Endothelial cell of umbilical vein (primary cell): ENCODE measurements at regions not wholly inside any gene's neighbourhood (a gene's known extent, or its start where the extent isn't known, plus 50 kb on each side); places are given as distances from the start of the nearest gene placed in this dataset.

Experiments
- BruUV-seq: library from RNA; stranded (reverse); fragments of 400-500 nt; replicated peaks from 2 replicates; lab custom pipeline; 2021; lab: Mats Ljungman, UMichigan
- CTCF ChIA-PET: fragments of 300-600, 350-600 bp; sonication (Branson Sonifier 250); formaldehyde crosslinking; loops from one replicate; lab custom pipeline; 2021; ENCODE audit warnings: antibody characterized with exemption, inconsistent platforms; lab: Charles Lee
- POLR2A ChIA-PET: fragments of 300-600, 350-600 bp; sonication (Branson Sonifier 250); formaldehyde crosslinking; loops from one replicate; lab custom pipeline; 2021; ENCODE audit warnings: antibody characterized with exemption, inconsistent platforms; lab: Charles Lee
- DNase-seq: peaks from one replicate; pipeline ENCODE4 v3.0.0-alpha.2; 2011; ENCODE audit warnings: low read depth, low spot score
- FAIRE-seq: peaks from 2 replicates; lab custom pipeline; 2011; peaks lifted over from hg19 to GRCh38; lab: Jason Lieb, UNC
- H2AFZ ChIP-seq: 2 replicates; pipeline ENCODE4 v1.6.0; 2012; ENCODE audit warnings: low read depth, low read length, control low read depth, inconsistent platforms
- H3K27ac ChIP-seq: 2 replicates; pipeline ENCODE4 v1.5.1; 2011; ENCODE audit warnings: low read depth, mild to moderate bottlenecking, control low read depth, low read length, moderate library complexity; ENCODE audit not compliant: insufficient read depth
- H3K27me3 ChIP-seq, 2 experiments: 2 replicates each; pipeline versions ENCODE4 v1.6.0 to v1.6.1; 2011; ENCODE audit warnings: low read length in 2 of 2, mixed read lengths in 1 of 2; ENCODE audit not compliant: control insufficient read depth in 2 of 2, insufficient read depth in 2 of 2
- H3K36me3 ChIP-seq, 2 experiments: 2 replicates in 1 of 2; 3 replicates in 1 of 2; pipeline ENCODE4 v1.5.1; 2011; ENCODE audit warnings: low read length in 2 of 2, mild to moderate bottlenecking in 1 of 2, moderate library complexity in 1 of 2; ENCODE audit not compliant: control insufficient read depth in 2 of 2, insufficient read depth in 2 of 2; ENCODE audit errors: extremely low read depth in 1 of 2
- H3K4me1 ChIP-seq: 3 replicates; pipeline ENCODE4 v1.5.1; 2011; ENCODE audit warnings: mild to moderate bottlenecking, low read length; ENCODE audit not compliant: control insufficient read depth, insufficient read depth; ENCODE audit errors: extremely low read depth
- H3K4me2 ChIP-seq: 2 replicates; pipeline ENCODE4 v1.6.1; 2011; ENCODE audit warnings: low read length, control low read depth, mixed read lengths; ENCODE audit not compliant: insufficient read depth
- H3K4me3 ChIP-seq, 3 experiments: fragments of 200-600 bp in 1 of 3; sonication (generic), shearing (Covaris generic) in 1 of 3; replicated peaks in 1 of 3; 2 replicates each; pipeline ENCODE4 v1.5.1; 2011 to 2016; ENCODE audit warnings: control low read depth in 3 of 3, low read length in 3 of 3, mild to moderate bottlenecking in 2 of 3, inconsistent platforms in 1 of 3, low read depth in 1 of 3, moderate library complexity in 1 of 3; ENCODE audit not compliant: insufficient read depth in 1 of 3
- H3K79me2 ChIP-seq: 2 replicates; pipeline ENCODE4 v1.6.0; 2012; ENCODE audit warnings: low read length, inconsistent platforms; ENCODE audit not compliant: control insufficient read depth, insufficient read depth
- H3K9ac ChIP-seq: replicated peaks from 2 replicates; pipeline ENCODE3; 2011; ENCODE audit warnings: low read length, control low read depth; ENCODE audit not compliant: insufficient read depth; ENCODE audit errors: extremely low read depth
- H3K9me1 ChIP-seq: replicated peaks from 3 replicates; pipeline ENCODE4 v1.6.0; 2011; ENCODE audit warnings: mild to moderate bottlenecking, low read length; ENCODE audit not compliant: control insufficient read depth, insufficient read depth; ENCODE audit errors: extremely low read depth
- H3K9me3 ChIP-seq: replicated peaks from 2 replicates; pipeline ENCODE4 v1.5.1; 2012; ENCODE audit warnings: low read length, inconsistent platforms; ENCODE audit not compliant: control insufficient read depth, insufficient read depth
- H4K20me1 ChIP-seq: replicated peaks from 2 replicates; pipeline ENCODE3; 2011; ENCODE audit warnings: mild to moderate bottlenecking, low read length; ENCODE audit not compliant: control insufficient read depth, insufficient read depth; ENCODE audit errors: extremely low read depth
- EZH2 ChIP-seq: IDR thresholded peaks from 2 replicates; pipeline ENCODE4 v1.6.1; 2012; ENCODE audit warnings: borderline replicate concordance, low read depth, mild to moderate bottlenecking, moderate library complexity, low read length, inconsistent platforms; ENCODE audit not compliant: severe bottlenecking
- FOS ChIP-seq: IDR thresholded peaks from 2 replicates; pipeline ENCODE4 v1.6.1; 2011; ENCODE audit warnings: mild to moderate bottlenecking, low read length, moderate library complexity, borderline replicate concordance; ENCODE audit not compliant: insufficient read depth
- GATA2 ChIP-seq: IDR thresholded peaks from 2 replicates; pipeline ENCODE4 v1.7.0; 2011; ENCODE audit warnings: low read depth, mild to moderate bottlenecking, moderate library complexity, mixed read lengths, low read length; ENCODE audit not compliant: insufficient read length, insufficient read depth
- JUN ChIP-seq: IDR thresholded peaks from 2 replicates; pipeline ENCODE4 v1.6.1; 2011; ENCODE audit warnings: borderline replicate concordance, low read depth; ENCODE audit not compliant: insufficient read length, insufficient read depth
- MYC ChIP-seq: IDR thresholded peaks from one replicate; pipeline ENCODE4 v1.6.1; 2011; ENCODE audit warnings: mild to moderate bottlenecking, low read depth, low read length
- POLR2A ChIP-seq: IDR thresholded peaks from 2 replicates; pipeline ENCODE4 v1.6.1; 2012; ENCODE audit warnings: low read depth, mild to moderate bottlenecking, control low read depth, low read length
- POLR2AphosphoS5 ChIP-seq: IDR thresholded peaks from 2 replicates; pipeline ENCODE4 v1.6.1; 2012; ENCODE audit warnings: low read depth, mild to moderate bottlenecking, control low read depth, low read length, moderate library complexity; ENCODE audit not compliant: insufficient read depth
- dilution Hi-C: fragments of 300-500 bp; cut with MboI; formaldehyde crosslinking; loops from one replicate; pipeline ENCODE4 v1.15.0; 2019; ENCODE audit warnings: low sequenced_read_pairs; ENCODE audit not compliant: extremely low pct_ligation_motif_present
- intact Hi-C: fragments of 100-400 bp; cut with micrococcal nuclease; formaldehyde crosslinking; loops from one replicate; pipeline ENCODE4 v1.10.0; 2022
- TF ChIP-seq, protein P1 (sequence below): IDR thresholded peaks from 2 replicates; pipeline ENCODE4 v1.6.1; 2011; ENCODE audit not compliant: insufficient read depth, insufficient read length
- TF ChIP-seq, protein P2 (sequence below), 2 donors: IDR thresholded peaks; 1 replicate in 1 of 2; 2 replicates in 1 of 2; pipeline ENCODE4 v1.5.1; 2011; ENCODE audit warnings: low read length in 2 of 2, mild to moderate bottlenecking in 2 of 2, moderate library complexity in 2 of 2, control low read depth in 1 of 2, inconsistent platforms in 1 of 2, low read depth in 1 of 2; ENCODE audit not compliant: insufficient read depth in 1 of 2; ENCODE audit errors: extremely low read depth in 1 of 2

DNA sequence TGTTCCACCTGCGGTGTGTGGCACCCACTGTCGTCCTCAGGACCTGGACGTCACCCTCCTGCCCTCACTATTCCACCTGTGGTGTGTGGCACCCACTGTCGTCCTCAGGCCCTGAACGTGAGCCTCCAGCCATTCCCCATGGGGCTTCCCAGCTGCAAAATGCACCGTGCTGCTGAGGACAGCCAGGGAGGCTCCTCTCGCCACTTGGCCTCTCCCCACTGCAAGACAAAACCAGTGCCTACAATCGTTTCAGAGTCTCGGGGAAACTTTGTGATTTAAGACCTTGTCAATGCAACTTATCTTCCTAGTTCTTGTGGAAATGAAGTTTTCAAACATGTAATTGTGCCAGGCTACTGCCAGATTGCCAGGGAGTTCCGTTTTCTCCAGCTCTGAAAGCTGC lies 319.3 kb upstream of the SALL3 start:
- no peak for FAIRE-seq
- POLR2A ChIA-PET, result no interaction called here
- no peaks in the 10 kb centered on the region for H3K79me2 ChIP-seq
- TF ChIP-seq FOS (no peak), GATA2 (no peak), JUN (no peak), POLR2A (no peak), MYC (no peak), EZH2 (no peak), POLR2AphosphoS5 (no peak)
- TF ChIP-seq, protein P1, sequence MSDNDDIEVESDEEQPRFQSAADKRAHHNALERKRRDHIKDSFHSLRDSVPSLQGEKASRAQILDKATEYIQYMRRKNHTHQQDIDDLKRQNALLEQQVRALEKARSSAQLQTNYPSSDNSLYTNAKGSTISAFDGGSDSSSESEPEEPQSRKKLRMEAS, result no peak
- TF ChIP-seq, protein P2, sequence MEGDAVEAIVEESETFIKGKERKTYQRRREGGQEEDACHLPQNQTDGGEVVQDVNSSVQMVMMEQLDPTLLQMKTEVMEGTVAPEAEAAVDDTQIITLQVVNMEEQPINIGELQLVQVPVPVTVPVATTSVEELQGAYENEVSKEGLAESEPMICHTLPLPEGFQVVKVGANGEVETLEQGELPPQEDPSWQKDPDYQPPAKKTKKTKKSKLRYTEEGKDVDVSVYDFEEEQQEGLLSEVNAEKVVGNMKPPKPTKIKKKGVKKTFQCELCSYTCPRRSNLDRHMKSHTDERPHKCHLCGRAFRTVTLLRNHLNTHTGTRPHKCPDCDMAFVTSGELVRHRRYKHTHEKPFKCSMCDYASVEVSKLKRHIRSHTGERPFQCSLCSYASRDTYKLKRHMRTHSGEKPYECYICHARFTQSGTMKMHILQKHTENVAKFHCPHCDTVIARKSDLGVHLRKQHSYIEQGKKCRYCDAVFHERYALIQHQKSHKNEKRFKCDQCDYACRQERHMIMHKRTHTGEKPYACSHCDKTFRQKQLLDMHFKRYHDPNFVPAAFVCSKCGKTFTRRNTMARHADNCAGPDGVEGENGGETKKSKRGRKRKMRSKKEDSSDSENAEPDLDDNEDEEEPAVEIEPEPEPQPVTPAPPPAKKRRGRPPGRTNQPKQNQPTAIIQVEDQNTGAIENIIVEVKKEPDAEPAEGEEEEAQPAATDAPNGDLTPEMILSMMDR (IDR thresholded peaks at IDR 0.05; ENCODE audit: extremely low read depth in 1 of 2, insufficient read depth in 1 of 2, low read depth in 1 of 2, low read length in 2 of 2), result no peak
- H3K9me1 ChIP-seq, result no peaks in the 10 kb centered on the region
- no peak for DNase-seq
- H2AFZ ChIP-seq, result no peak overlapping the region
- BruUV-seq, result no TSS peak
- CTCF ChIA-PET, result no interaction called here
- no peak overlapping the region for H3K4me2 ChIP-seq
- dilution Hi-C loops, result no loop called here
- H4K20me1 ChIP-seq, result no peaks in the 10 kb centered on the region
- peaks cover 13% of the 10 kb centered on the region for H3K9me3 ChIP-seq
- H3K27me3 ChIP-seq, result no peaks in the 10 kb centered on the region
- H3K36me3 ChIP-seq, result no peaks in the 10 kb centered on the region
- H3K4me1 ChIP-seq, result no peaks in the 10 kb centered on the region
- intact Hi-C loops, result no loop called here
- no peak overlapping the region for H3K27ac ChIP-seq
- no peak overlapping the region for H3K9ac ChIP-seq
- H3K4me3 ChIP-seq, result no peak overlapping the region
